Activated CD4-positive, alpha-beta T cell treated with anti-CD3 and anti-CD28 coated beads for 48 hours (primary cell): ENCODE measurements at regions not wholly inside any gene's neighbourhood (a gene's known extent, or its start where the extent isn't known, plus 50 kb on each side); places are given as distances from the start of the nearest gene placed in this dataset.

Experiments used
- DNase-seq: peaks from one replicate; pipeline ENCODE4 v3.0.0-alpha.2; 2020

DNA sequence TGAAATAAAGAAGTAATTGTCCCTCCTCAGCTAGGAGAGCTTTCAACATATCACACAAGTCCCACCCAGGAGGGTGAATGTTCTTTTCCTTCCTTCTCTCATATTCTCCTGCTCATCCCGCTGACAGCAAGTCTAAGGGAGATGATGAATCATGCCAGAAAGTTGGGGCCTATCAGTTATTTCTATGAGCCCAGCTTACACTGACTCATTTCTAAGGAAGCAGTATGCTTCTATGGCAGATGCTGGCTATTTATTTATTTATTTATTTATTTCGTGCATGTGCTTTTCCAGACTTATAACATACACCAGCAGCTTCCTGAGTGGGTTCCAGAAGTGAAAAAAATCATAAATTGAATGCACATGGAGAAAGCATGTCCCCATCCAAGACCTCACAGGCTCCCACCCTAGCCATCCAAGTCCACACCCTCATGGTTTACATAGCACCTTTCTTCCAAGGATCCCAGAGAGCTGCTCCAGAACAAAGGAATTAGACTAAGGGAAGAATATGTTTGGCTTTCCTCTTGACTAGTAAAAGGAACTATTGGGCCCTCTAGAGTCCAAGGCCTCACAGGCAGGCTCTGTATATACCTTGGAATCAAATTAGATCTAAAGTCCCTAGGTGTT, 1074.2 kb upstream of the ZEB2 start:
- DNase-seq, result no peak

DNA sequence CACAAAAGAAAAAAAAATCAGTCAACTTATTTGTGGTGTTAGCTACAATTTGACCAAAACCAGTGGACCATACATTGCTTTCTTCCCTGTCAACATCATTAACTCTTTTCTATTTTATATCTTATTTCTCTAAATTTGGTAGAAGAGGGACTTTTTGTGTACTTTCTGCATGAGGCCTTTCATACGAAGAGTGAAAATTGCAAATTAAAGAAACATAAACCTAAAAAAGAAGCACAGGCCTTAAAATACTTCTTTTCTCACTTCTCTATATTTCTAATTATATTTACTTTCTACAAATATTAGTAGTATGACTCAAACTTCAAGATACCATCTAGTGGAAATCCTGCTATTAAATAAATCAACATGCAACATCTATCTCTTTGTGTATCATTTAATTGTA, 1073.4 kb upstream of the ZEB2 start:
- no peak for DNase-seq

DNA sequence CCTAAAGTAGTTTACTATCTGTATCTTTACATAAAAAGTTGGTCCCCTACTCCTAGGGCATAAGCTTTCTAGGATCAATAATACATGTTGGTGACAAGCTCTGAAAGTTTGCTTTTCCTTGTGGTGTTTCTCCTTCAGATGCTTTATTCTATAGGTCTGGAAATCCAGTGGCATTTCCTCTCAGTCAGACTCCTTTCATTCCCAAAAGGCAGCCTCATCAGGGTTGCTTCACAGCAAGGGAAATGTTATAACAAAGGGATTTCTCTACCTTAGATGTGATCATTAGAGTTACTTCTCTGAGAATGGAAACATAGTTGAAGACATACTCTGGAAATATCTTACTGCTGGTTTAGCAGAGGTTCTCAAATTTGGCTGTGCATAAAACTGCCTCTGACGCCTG, 1072.4 kb upstream of the ZEB2 start:
- no peak for DNase-seq

GRCh38 chr2:145591109-145591809, 1071.3 kb upstream of the ZEB2 start:
- DNase-seq, result no peak

- no peak for DNase-seq
Measured at GRCh38 chr2:145587922-145588321, 1068.0 kb upstream of the ZEB2 start.

- no peak for DNase-seq
Measured at GRCh38 chr2:145584353-145584752, 1064.4 kb upstream of the ZEB2 start.

GRCh38 chr2:145573608-145574007, 1053.7 kb upstream of the ZEB2 start:
- no peak for DNase-seq

DNA sequence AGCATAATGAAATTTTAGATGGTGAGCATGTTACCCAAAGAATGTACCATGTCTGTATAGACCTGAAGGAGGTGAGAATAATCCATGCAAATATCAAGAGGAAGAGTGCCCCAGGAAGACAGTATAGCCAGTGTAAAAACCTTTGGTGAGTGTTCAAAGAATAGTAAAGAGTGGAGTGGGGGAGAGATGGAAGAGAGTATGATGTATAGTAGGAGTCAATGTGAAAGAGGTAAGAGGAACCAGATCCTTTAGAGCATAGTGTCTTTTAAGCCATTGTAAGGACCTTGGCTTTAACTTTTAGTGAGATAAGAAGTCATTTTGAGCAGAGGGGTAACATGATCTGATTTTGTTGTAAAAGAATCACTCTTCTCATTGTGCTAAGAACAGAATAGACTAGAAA, 1052.3 kb upstream of the ZEB2 start:
- no peak for DNase-seq

- no peak for DNase-seq
Measured at GRCh38 chr2:145569108-145569507, 1049.2 kb upstream of the ZEB2 start.

GRCh38 chr2:145563741-145564615, 1044.1 kb upstream of the ZEB2 start:
- no peak for DNase-seq

DNA sequence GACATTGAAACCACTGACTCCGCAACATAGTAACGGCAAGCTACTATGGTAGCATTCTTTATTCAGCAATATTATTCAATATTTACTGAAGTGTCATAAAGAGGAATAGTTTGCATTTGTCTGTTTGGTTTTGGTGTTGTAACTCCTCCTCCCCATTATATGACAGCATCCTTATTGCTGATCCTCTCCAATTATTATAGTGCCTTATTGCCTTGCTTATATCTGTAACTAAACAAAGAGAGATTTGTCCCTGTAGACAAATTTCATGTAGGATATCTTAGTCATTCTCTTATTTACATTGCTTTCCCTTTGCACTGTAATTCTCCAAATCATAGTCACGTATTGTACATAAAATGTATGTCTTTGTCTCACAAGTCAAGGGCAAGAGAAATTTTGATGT, 1041.2 kb upstream of the ZEB2 start:
- no peak for DNase-seq

DNA sequence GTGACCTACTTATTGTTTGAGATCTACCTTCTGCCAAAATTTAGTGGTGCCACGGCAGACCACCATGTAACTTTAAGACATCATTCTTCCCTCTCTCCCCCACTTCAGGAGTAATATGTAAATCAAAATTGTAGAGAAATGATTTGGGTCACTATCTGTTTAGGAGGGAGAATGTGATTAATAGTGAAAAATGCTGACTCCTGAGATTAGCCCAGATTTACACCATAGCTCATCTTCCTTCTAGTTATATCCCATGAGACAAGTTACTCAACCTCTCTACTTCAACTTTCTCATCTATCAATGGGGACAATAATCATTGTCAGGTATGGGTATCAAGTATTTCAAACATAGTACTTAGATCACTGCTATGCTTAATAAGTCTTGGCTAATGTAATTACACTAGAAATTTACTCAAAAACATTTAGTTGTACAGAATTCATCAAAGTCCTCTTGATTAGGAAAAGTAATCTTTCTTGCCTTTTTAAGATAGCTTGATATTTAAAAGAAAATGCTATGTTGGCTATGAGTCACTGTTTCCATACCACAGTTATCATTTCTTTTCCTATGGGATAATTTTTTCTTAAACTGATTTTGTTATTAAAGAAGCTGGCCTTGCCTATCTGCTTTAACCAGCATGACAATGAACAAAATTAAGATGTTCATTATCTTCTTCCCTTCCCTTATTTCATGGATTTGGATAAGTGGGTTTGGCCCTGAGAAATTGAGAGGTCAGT, 1038.9 kb upstream of the ZEB2 start:
- DNase-seq, result no peak

DNA sequence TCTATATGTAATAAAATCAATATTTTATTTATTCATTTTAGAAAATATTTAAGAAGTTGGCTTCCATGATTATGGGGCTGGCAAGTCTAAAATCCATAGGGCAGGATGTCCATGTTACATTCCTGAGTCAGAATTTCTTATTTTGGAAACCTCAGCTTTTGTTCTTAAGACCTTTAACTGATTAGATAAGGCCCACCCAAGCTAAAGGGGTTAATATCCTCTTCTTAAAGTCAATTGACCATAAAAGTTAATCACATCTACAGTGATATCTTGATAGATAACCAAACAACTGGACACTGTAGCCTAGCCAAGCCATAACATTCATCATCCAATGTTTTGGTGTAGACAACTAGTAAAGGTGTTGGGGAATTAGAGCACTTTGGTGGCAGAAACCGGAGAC, 1035.4 kb upstream of the ZEB2 start:
- DNase-seq, result no peak

DNA sequence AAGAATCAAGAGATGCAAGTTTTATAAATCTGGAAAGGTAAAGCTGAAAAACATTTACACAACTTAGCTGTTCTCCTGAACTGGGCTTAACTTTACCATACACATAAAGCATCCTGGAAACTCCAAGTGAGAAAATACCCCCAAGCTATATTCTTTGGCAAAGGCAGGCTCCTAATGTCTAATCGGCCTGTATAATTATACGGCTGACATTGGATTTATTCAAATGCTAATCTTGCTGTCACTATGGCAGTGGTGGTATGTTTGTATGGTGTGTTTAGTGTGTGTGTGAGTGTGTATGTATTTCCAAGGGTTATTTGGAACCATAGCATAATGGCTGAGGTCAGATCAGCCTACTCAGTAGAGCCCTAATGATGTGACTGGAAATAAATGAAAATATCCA, 1031.8 kb upstream of the ZEB2 start:
- no peak for DNase-seq

DNA sequence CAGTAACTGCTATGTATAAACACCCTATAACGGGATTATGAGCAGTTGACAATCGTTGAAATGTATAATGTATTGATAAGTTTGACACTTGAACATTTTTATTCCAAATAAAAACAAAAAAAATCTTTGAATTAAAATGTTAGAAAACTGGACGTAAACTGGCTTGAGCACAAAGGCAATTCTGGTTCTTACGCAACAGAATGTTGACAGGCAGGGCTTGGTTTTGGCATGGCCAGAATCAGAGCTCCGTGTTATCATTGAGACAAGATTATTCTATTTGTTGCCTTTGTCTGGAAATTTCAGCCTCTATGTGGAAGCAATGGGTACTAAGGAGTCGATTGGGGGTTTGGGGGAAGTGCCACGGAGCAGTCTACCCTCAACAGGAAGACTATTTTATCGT, 1028.6 kb upstream of the ZEB2 start:
- no peak for DNase-seq

GRCh38 chr2:145547620-145548019, 1027.7 kb upstream of the ZEB2 start:
- no peak for DNase-seq

DNA sequence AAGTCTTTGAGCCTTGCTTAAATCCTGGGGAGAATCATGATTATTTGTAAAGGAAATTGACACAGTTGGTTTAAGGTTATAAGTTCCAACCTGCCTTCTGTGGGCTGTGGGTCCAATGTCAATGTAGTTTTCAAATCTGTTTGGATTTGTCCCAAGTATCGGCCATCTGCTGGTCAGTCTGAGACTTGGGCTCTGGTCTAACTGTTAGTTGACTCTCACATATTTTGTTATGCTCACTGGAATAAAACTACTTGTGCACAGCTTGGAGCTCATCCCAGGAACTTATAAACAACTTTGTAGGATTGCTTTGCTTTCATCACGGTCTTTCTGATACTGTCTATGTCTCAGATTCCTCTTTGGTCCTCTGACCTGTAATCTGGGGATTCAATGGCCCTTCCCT, 1026.2 kb upstream of the ZEB2 start:
- no peak for DNase-seq

DNA sequence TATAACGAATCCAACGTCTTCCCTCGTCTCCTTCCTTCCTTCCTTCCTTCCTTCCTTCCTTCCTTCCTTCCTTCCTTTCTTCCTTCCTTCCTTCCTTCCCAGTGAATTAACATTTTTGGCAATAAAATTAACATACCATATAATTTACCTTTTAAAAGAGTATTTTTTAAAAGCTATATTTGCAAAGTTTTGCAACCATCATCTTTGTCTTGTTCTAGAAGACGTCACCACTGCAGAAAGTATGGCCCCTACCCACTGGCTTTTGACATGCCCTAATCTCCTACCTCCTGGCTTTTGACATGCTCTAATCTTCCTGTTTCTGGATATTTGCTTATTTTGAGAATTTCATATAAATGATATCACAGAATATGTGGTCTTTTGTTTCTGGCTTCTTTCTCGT, 1023.9 kb upstream of the ZEB2 start:
- no peak for DNase-seq

DNA sequence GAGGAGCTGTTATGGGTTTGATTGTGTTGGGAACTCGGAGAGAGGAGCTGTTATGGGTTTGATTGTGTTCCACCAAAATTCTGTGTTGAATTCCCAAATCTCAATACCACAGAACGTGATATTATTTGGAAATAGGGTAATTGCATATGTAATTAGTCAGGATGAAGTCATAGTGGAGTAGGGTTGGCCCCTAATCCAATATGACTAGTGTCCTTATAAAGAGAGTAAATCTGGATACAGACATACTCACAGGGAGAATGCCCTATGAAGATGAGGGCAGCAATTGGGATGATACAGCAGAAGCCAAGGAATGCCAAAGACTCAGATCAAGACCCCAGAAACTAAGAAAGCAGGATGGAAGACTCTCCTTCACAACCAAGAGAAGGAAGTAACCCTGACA, 1023.2 kb upstream of the ZEB2 start:
- DNase-seq, result no peak

DNA sequence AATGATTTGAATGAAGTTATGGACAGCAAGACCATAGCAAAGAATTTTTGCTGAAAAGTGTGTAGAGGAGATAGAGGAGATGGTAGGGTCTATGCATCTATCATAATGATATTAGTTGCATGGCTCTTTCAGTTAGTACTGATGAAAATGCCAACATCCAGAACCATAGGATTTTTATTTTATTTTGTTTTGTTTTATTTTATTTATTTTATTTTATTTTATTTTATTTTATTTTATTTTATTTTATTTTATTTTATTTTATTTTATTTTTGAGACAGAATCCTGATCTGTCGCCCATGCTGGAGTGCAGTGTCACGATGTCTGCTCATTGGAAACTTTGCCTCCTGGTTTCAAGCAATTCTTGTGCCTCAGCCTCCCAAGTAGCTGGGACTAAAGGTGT, 1021.1 kb upstream of the ZEB2 start:
- DNase-seq, result no peak

GRCh38 chr2:145538661-145539350, 1018.9 kb upstream of the ZEB2 start:
- no peak for DNase-seq

DNA sequence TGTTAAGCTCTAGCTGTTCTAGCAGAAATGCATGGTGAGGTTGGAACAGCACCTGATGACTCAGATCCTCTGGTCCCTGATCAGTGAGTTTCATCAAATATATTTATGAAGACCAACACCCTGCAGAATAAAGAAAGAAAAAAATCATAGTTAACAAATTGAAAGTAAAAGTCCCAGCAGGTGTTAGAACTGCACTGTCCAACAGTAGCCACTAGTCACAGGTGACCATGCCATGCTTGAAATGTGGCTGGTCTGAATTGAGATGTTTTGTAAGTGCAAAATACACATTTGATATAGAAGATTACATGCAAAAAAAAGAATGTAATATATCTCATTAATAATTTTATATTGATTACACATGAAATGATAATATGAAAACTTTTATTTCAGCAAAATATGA, 1010.7 kb upstream of the ZEB2 start:
- DNase-seq, result no peak

DNA sequence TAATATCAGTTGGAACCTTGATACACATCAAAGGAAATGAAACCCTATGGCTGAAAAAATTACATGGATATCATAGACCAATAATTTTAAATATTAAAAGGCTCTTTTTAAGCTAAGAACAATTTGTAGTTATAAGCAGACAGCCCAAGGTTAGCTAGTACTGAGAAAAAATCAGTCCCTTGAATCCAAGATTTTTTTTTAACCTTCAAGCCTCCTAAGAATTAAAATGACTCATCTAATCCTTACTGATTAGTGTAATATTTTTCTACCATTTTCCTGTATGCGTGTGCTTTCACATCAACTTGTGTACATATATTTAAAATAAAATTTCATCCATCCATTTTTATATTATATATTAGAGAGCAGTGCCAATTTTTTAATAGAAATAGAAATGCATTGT, 1004.9 kb upstream of the ZEB2 start:
- no peak for DNase-seq
